ENCODE measurements at regions not wholly inside any gene's neighbourhood (a gene's known extent, or its start where the extent isn't known, plus 50 kb on each side); places are given as distances from the start of the nearest gene placed in this dataset.

DNA sequence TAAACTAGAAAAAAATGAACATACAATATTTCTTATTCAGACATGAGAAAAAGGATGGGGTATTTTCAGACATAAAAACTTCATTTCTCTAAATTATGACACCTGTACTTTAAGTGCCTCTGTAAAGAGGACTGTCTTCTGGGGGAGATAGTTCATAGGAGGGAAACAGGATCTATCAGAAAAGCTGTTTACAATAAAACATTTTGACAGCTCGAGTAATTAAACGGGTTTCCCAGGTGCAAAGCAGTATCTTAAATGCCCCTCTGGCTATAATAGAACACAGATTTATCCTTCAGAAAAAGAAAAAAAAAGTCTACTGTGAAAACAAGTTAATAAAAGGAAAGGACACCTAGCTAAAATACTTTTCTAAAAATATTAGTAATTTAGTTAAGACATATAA is 311.4 kb upstream of the UBE2E3 start:
- TF ChIP-seq, protein P1, sequence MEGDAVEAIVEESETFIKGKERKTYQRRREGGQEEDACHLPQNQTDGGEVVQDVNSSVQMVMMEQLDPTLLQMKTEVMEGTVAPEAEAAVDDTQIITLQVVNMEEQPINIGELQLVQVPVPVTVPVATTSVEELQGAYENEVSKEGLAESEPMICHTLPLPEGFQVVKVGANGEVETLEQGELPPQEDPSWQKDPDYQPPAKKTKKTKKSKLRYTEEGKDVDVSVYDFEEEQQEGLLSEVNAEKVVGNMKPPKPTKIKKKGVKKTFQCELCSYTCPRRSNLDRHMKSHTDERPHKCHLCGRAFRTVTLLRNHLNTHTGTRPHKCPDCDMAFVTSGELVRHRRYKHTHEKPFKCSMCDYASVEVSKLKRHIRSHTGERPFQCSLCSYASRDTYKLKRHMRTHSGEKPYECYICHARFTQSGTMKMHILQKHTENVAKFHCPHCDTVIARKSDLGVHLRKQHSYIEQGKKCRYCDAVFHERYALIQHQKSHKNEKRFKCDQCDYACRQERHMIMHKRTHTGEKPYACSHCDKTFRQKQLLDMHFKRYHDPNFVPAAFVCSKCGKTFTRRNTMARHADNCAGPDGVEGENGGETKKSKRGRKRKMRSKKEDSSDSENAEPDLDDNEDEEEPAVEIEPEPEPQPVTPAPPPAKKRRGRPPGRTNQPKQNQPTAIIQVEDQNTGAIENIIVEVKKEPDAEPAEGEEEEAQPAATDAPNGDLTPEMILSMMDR (IDR thresholded peaks at IDR 0.05 in 8 of 11, conservative IDR thresholded peaks at IDR 0.05 in 3 of 11) = no peak
- TF ChIP-seq POLR2A (IDR thresholded peaks at IDR 0.05) = no peak

Data from spleen (tissue), 7 donors.